DOHH2 (cell line): ENCODE measurements at regions not wholly inside any gene's neighbourhood (a gene's known extent, or its start where the extent isn't known, plus 50 kb on each side); places are given as distances from the start of the nearest gene placed in this dataset.

Experiments
- H3F3A ChIP-seq: fragments of 200-600 bp; sonication (generic), shearing (Covaris generic); 2 replicates; pipeline ENCODE4 v1.6.0; 2016; ENCODE audit warnings: antibody characterized with exemption, mild to moderate bottlenecking; ENCODE audit not compliant: control insufficient read depth, insufficient read depth
- H3K27ac ChIP-seq: fragments of 200-600 bp; sonication (generic); 2 replicates; pipeline ENCODE4 v1.5.1; 2014; ENCODE audit warnings: low read depth, mild to moderate bottlenecking, low read length, moderate library complexity
- H3K27me3 ChIP-seq: fragments of 200-600 bp; sonication (generic); 2 replicates; pipeline ENCODE4 v1.6.1; 2014; ENCODE audit warnings: mild to moderate bottlenecking, low read length, mixed read lengths; ENCODE audit not compliant: control insufficient read depth
- H3K36me3 ChIP-seq: fragments of 200-600 bp; sonication (generic); 2 replicates; pipeline ENCODE4 v1.6.1; 2014; ENCODE audit warnings: mild to moderate bottlenecking, low read length, moderate library complexity, mixed read lengths; ENCODE audit not compliant: control insufficient read depth
- H3K4me1 ChIP-seq: fragments of 200-600 bp; sonication (generic); 2 replicates; pipeline ENCODE4 v1.6.1; 2014; ENCODE audit warnings: mild to moderate bottlenecking, low read length, mixed read lengths; ENCODE audit not compliant: control insufficient read depth
- H3K4me2 ChIP-seq: fragments of 200-600 bp; sonication (generic); 2 replicates; pipeline ENCODE4 v1.6.0; 2014; ENCODE audit warnings: mild to moderate bottlenecking, low read length, moderate library complexity
- H3K4me3 ChIP-seq: fragments of 200-600 bp; sonication (generic); 2 replicates; pipeline ENCODE4 v1.5.1; 2014; ENCODE audit warnings: mild to moderate bottlenecking, low read length, mixed read lengths
- H3K79me2 ChIP-seq: fragments of 200-600 bp; sonication (generic); 2 replicates; pipeline ENCODE4 v1.6.1; 2014; ENCODE audit warnings: mild to moderate bottlenecking, low read length, mixed read lengths; ENCODE audit not compliant: control insufficient read depth
- H3K9me2 ChIP-seq: fragments of 200-600 bp; sonication (generic); replicated peaks from 2 replicates; pipeline ENCODE4 v1.6.1; 2014; ENCODE audit warnings: mild to moderate bottlenecking, low read length, mixed read lengths; ENCODE audit not compliant: control insufficient read depth
- H3K9me3 ChIP-seq: fragments of 200-600 bp; sonication (generic); 2 replicates; pipeline ENCODE4 v1.6.1; 2014; ENCODE audit warnings: antibody characterized with exemption, low read length, mixed read lengths; ENCODE audit not compliant: control insufficient read depth, insufficient read depth
- H4K20me1 ChIP-seq: fragments of 200-600 bp; sonication (generic); 2 replicates; pipeline ENCODE4 v1.6.0; 2014; ENCODE audit warnings: low read depth, mild to moderate bottlenecking, antibody characterized with exemption, low read length, moderate library complexity; ENCODE audit not compliant: control insufficient read depth, insufficient read depth
- EZH2phosphoT487 ChIP-seq: fragments of 200-600 bp; sonication (generic); IDR thresholded peaks from 2 replicates; pipeline ENCODE4 v1.6.1; 2017; ENCODE audit warnings: borderline replicate concordance, mild to moderate bottlenecking, antibody characterized with exemption, low read length, moderate library complexity, mixed read lengths
- TF ChIP-seq, protein P1 (sequence below): fragments of 200-600 bp; sonication (generic); IDR thresholded peaks from one replicate; pipeline ENCODE4 v1.5.1; 2014; ENCODE audit warnings: antibody characterized with exemption, mild to moderate bottlenecking, low read depth, low read length; ENCODE audit not compliant: poor library complexity, severe bottlenecking

DNA sequence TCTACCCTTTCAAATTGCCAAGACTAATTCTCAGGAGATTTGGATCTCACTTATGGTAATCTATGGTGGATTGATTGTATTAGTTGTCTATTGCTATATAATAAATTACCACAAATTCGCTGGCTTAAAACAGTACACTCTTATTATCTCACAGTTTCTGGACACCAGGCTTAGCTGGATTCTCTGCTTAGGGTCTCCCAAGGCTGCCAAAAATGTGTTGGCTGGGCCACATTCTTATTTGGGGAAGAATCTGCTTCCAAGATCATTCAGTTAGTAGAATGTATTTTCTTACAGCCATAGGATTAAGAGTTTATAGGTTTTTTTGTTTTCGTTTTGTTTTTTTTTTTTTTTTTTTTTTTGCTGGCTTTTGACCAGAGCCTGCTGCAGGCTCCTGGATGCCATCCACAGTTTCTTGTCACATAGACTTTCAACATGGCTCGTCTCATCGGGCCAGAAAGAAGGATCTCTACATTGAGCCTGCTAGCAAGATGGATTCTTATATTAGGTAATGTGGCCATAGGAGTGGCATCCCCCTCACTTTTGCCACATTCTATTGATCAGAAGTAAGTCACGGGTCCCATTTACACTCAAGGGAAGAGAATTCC lies 415.3 kb downstream of the KIF2B start:
- Histone ChIP-seq H3K9me2 (no peaks in the 10 kb centered on the region), H3K27me3 (no peaks in the 10 kb centered on the region), H3K9me3 (no peaks in the 10 kb centered on the region), H3K79me2 (no peaks in the 10 kb centered on the region), H3K4me1 (no peaks in the 10 kb centered on the region), H3K27ac (no peak overlapping the region), H3K4me3 (no peak overlapping the region), H4K20me1 (no peaks in the 10 kb centered on the region), H3F3A (no peaks in the 10 kb centered on the region), H3K36me3 (no peaks in the 10 kb centered on the region), H3K4me2 (no peak overlapping the region)
- TF ChIP-seq, protein P1, sequence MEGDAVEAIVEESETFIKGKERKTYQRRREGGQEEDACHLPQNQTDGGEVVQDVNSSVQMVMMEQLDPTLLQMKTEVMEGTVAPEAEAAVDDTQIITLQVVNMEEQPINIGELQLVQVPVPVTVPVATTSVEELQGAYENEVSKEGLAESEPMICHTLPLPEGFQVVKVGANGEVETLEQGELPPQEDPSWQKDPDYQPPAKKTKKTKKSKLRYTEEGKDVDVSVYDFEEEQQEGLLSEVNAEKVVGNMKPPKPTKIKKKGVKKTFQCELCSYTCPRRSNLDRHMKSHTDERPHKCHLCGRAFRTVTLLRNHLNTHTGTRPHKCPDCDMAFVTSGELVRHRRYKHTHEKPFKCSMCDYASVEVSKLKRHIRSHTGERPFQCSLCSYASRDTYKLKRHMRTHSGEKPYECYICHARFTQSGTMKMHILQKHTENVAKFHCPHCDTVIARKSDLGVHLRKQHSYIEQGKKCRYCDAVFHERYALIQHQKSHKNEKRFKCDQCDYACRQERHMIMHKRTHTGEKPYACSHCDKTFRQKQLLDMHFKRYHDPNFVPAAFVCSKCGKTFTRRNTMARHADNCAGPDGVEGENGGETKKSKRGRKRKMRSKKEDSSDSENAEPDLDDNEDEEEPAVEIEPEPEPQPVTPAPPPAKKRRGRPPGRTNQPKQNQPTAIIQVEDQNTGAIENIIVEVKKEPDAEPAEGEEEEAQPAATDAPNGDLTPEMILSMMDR = no peak
- no peak for TF ChIP-seq EZH2phosphoT487

DNA sequence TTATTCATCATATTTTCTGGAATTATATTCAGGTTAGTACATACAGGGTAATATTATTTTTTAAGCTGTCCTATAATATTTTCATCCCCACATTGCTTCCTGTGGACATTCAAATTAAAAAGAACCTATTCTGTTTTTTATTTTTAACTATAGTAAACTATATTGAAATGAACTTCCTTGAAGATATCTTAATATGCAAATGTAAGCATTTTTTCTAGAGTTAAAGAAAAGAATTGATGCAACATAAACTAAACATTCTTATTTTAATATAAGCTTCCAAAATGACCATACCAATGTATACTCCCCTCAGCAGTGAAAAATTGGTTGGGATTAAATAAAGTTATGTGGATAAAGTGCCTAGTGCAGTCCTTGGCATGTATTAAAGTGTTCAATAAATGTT lies 416.6 kb downstream of the KIF2B start:
- Histone ChIP-seq H3K36me3 (no peaks in the 10 kb centered on the region), H3K4me1 (no peaks in the 10 kb centered on the region), H3F3A (no peaks in the 10 kb centered on the region), H4K20me1 (no peaks in the 10 kb centered on the region), H3K79me2 (no peaks in the 10 kb centered on the region), H3K27ac (no peak overlapping the region), H3K4me2 (no peak overlapping the region), H3K9me3 (no peaks in the 10 kb centered on the region), H3K27me3 (no peaks in the 10 kb centered on the region), H3K9me2 (no peaks in the 10 kb centered on the region), H3K4me3 (no peak overlapping the region)
- TF ChIP-seq EZH2phosphoT487 = no peak
- TF ChIP-seq, protein P1 = no peak

DNA sequence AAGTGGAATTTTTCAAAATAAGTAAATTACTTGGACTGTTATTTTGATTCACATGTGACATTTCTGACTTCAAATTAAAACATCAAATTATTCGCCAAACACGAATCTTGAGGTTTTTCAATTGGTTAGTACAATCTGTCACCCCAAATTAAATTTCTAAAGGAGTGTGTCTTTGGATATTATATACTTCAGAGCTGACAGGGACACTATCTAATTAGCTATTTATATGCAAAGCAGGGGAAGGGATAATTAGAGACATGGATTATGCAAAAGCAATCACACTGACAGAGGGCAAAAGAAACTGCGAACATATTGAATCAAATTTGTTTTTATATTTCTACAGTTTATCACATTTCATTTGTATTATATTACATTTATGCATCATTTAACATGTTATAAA lies 433.0 kb downstream of the KIF2B start:
- Histone ChIP-seq H3K9me3 (no peaks in the 10 kb centered on the region), H3K4me3 (no peak overlapping the region), H4K20me1 (no peaks in the 10 kb centered on the region), H3K27ac (no peak overlapping the region), H3K27me3 (no peaks in the 10 kb centered on the region), H3K4me1 (no peaks in the 10 kb centered on the region), H3K9me2 (no peaks in the 10 kb centered on the region), H3K79me2 (no peaks in the 10 kb centered on the region), H3K4me2 (no peak overlapping the region), H3F3A (no peaks in the 10 kb centered on the region), H3K36me3 (no peaks in the 10 kb centered on the region)
- TF ChIP-seq EZH2phosphoT487 = no peak
- TF ChIP-seq, protein P1 = no peak
